HEK293 (cell line): ENCODE measurements at regions not wholly inside any gene's neighbourhood (a gene's known extent, or its start where the extent isn't known, plus 50 kb on each side); places are given as distances from the start of the nearest gene placed in this dataset.

Source experiments
- CTCF ChIA-PET: fragments of 350-600 bp; formaldehyde crosslinking; extraction: SDS; loops from one replicate; lab custom pipeline; 2021; ENCODE audit warnings: antibody characterized with exemption; lab: Yijun Ruan, JAX
- POLR2A ChIA-PET: fragments of 300-600 bp; formaldehyde crosslinking; extraction: SDS; loops from one replicate; lab custom pipeline; 2020; ENCODE audit warnings: antibody characterized with exemption, inconsistent platforms; lab: Yijun Ruan, JAX
- H3K27ac ChIP-seq: fragments of 200-500 bp; sonication (Bioruptor generic); 2 replicates; pipeline ENCODE4 v1.5.1; 2014; ENCODE audit warnings: low read depth, low read length, control low read depth, inconsistent platforms; ENCODE audit errors: extremely low read depth
- H3K36me3 ChIP-seq, 2 experiments: fragments of 200-500 bp in 1 of 2; sonication (Bioruptor generic) in 1 of 2; 1 replicate in 1 of 2; 2 replicates in 1 of 2; pipeline ENCODE4 v1.5.1; 2014 to 2017; ENCODE audit warnings: inconsistent platforms in 2 of 2, low read length in 2 of 2; ENCODE audit not compliant: control insufficient read depth in 2 of 2, insufficient read depth in 1 of 2
- H3K4me1 ChIP-seq: fragments of 200-500 bp; sonication (Bioruptor generic); 2 replicates; pipeline ENCODE4 v1.5.1; 2014; ENCODE audit warnings: mild to moderate bottlenecking, low read length, inconsistent platforms; ENCODE audit not compliant: control insufficient read depth, insufficient read depth
- H3K4me3 ChIP-seq: 2 replicates; pipeline ENCODE4 v1.5.1; 2011; ENCODE audit warnings: low read depth, mild to moderate bottlenecking, control low read depth, low read length, moderate library complexity
- H3K9me3 ChIP-seq: fragments of 200-500 bp; sonication (Bioruptor generic); 2 replicates; pipeline ENCODE4 v1.5.1; 2014; ENCODE audit warnings: low read depth, low read length, inconsistent platforms; ENCODE audit not compliant: control insufficient read depth, insufficient read depth
- FEZF1 ChIP-seq: fragments of 450-650 bp; formaldehyde crosslinking; IDR thresholded peaks from 2 replicates; pipeline ENCODE4 v1.5.1; 2016; ENCODE audit warnings: missing biosample characterization, missing genetic modification characterization
- HOXC10 ChIP-seq: sonication (generic); formaldehyde crosslinking; IDR thresholded peaks from 2 replicates; pipeline ENCODE4 v1.8.1; 2023; ENCODE audit warnings: mild to moderate bottlenecking, missing genetic modification reagents
- HOXD13 ChIP-seq: sonication (generic); formaldehyde crosslinking; IDR thresholded peaks from 2 replicates; pipeline ENCODE4 v1.8.0; 2022; ENCODE audit warnings: missing genetic modification reagents, borderline replicate concordance
- REST ChIP-seq: fragments of 450-650 bp; formaldehyde crosslinking; IDR thresholded peaks from 2 replicates; pipeline ENCODE4 v1.5.1; 2016; ENCODE audit warnings: missing biosample characterization, missing genetic modification characterization
- SALL2 ChIP-seq: fragments of 450-650 bp; formaldehyde crosslinking; IDR thresholded peaks from 2 replicates; pipeline ENCODE4 v1.5.0; 2017; ENCODE audit warnings: missing biosample characterization, mild to moderate bottlenecking, missing genetic modification characterization, borderline replicate concordance
- SCRT1 ChIP-seq: fragments of 450-650 bp; formaldehyde crosslinking; IDR thresholded peaks from 2 replicates; pipeline ENCODE4 v1.5.1; 2016; ENCODE audit warnings: missing biosample characterization, missing genetic modification characterization, borderline replicate concordance
- SETDB1 ChIP-seq: IDR thresholded peaks from one replicate; pipeline ENCODE4 v1.6.1; 2017; ENCODE audit warnings: mild to moderate bottlenecking, low read length, moderate library complexity, mixed read lengths; ENCODE audit not compliant: insufficient read length
- YY1 ChIP-seq: fragments of 450-650 bp; formaldehyde crosslinking; IDR thresholded peaks from 2 replicates; pipeline ENCODE4 v1.5.1; 2018; ENCODE audit warnings: missing biosample characterization, missing genetic modification characterization
- ZBTB11 ChIP-seq: fragments of 450-650 bp; formaldehyde crosslinking; conservative IDR thresholded peaks from 2 replicates; pipeline ENCODE4 v1.5.1; 2016; ENCODE audit warnings: low read depth, missing biosample characterization, missing genetic modification characterization
- ZFHX2 ChIP-seq: fragments of 450-650 bp; formaldehyde crosslinking; conservative IDR thresholded peaks from 2 replicates; pipeline ENCODE4 v1.5.1; 2016; ENCODE audit warnings: missing biosample characterization, missing genetic modification characterization
- ZNF114 ChIP-seq: fragments of 450-650 bp; formaldehyde crosslinking; IDR thresholded peaks from 2 replicates; pipeline ENCODE4 v1.5.0; 2017; ENCODE audit warnings: missing biosample characterization, missing genetic modification characterization
- ZNF133 ChIP-seq: fragments of 450-650 bp; formaldehyde crosslinking; IDR thresholded peaks from 2 replicates; pipeline ENCODE4 v1.5.1; 2016; ENCODE audit warnings: missing biosample characterization, missing genetic modification characterization
- ZNF223 ChIP-seq: fragments of 450-650 bp; formaldehyde crosslinking; IDR thresholded peaks from 2 replicates; pipeline ENCODE4 v1.5.1; 2016; ENCODE audit warnings: missing biosample characterization, missing genetic modification characterization
- ZNF239 ChIP-seq: fragments of 450-650 bp; formaldehyde crosslinking; IDR thresholded peaks from 2 replicates; pipeline ENCODE4 v1.5.1; 2016; ENCODE audit warnings: missing biosample characterization, missing genetic modification characterization
- ZNF280D ChIP-seq: fragments of 450-650 bp; formaldehyde crosslinking; IDR thresholded peaks from 2 replicates; pipeline ENCODE4 v1.5.1; 2016; ENCODE audit warnings: missing biosample characterization, missing genetic modification characterization
- ZNF302 ChIP-seq: fragments of 450-650 bp; formaldehyde crosslinking; IDR thresholded peaks from 2 replicates; pipeline ENCODE4 v1.5.1; 2016; ENCODE audit warnings: missing biosample characterization, missing genetic modification characterization, low read depth
- ZNF366 ChIP-seq: fragments of 450-650 bp; formaldehyde crosslinking; conservative IDR thresholded peaks from 2 replicates; pipeline ENCODE4 v1.5.1; 2016; ENCODE audit warnings: missing biosample characterization, missing genetic modification characterization
- ZNF426 ChIP-seq: fragments of 450-650 bp; formaldehyde crosslinking; IDR thresholded peaks from 2 replicates; pipeline ENCODE4 v1.5.1; 2017; ENCODE audit warnings: missing biosample characterization, missing genetic modification characterization, mild to moderate bottlenecking, inconsistent platforms, moderate library complexity
- ZNF560 ChIP-seq: fragments of 450-650 bp; formaldehyde crosslinking; IDR thresholded peaks from 2 replicates; pipeline ENCODE4 v1.5.1; 2017; ENCODE audit warnings: missing biosample characterization, missing genetic modification characterization, borderline replicate concordance
- ZNF624 ChIP-seq: fragments of 450-650 bp; formaldehyde crosslinking; IDR thresholded peaks from 2 replicates; pipeline ENCODE4 v1.5.1; 2017; ENCODE audit warnings: missing biosample characterization, missing genetic modification characterization
- ZNF645 ChIP-seq: fragments of 450-650 bp; formaldehyde crosslinking; IDR thresholded peaks from 2 replicates; pipeline ENCODE4; 2016; ENCODE audit warnings: missing biosample characterization, missing genetic modification characterization
- ZNF677 ChIP-seq: fragments of 450-650 bp; IDR thresholded peaks from 2 replicates; pipeline ENCODE4 v1.5.0; 2018; ENCODE audit warnings: missing biosample characterization, mild to moderate bottlenecking, missing genetic modification characterization, moderate library complexity
- ZNF830 ChIP-seq: fragments of 450-650 bp; IDR thresholded peaks from 2 replicates; pipeline ENCODE4 v1.5.0; 2018; ENCODE audit warnings: missing biosample characterization, missing genetic modification characterization, low read depth, mild to moderate bottlenecking, moderate library complexity
- ZSCAN16 ChIP-seq: fragments of 450-650 bp; formaldehyde crosslinking; IDR thresholded peaks from 2 replicates; pipeline ENCODE4 v1.5.1; 2016; ENCODE audit warnings: missing biosample characterization, missing genetic modification characterization
- ZSCAN23 ChIP-seq: fragments of 450-650 bp; formaldehyde crosslinking; IDR thresholded peaks from 2 replicates; pipeline ENCODE4 v1.5.1; 2016; ENCODE audit warnings: missing biosample characterization, missing genetic modification characterization

GRCh38 chr12:70177631-70178030 is 65.6 kb upstream of the CNOT2 start (continued):
- TF ChIP-seq ZNF830 (tag by site-specific recombination), result no peak
- TF ChIP-seq ZNF280D (tag by site-specific recombination), result no peak
- TF ChIP-seq SCRT1 (tag by site-specific recombination), result no peak
- TF ChIP-seq FEZF1, result no peak
- no peak for TF ChIP-seq SETDB1
- no peak for TF ChIP-seq ZFHX2 (tag by site-specific recombination)
- no peak for TF ChIP-seq HOXC10 (CRISPR knock-in tag)
- TF ChIP-seq ZBTB11 (tag by site-specific recombination), result no peak
- no peak for TF ChIP-seq ZNF366 (tag by site-specific recombination)

- ChIA-PET CTCF (interaction anchor here (0.6 kb wide), 1 partner anchor 1291 kb away, joined by 3 read pairs; no protein-coding TSS in a partner anchor), POLR2A (no interaction called here)
- Histone ChIP-seq H3K36me3 (no peaks in the 10 kb centered on the region), H3K4me3 (no peak overlapping the region), H3K9me3 (no peaks in the 10 kb centered on the region), H3K27ac (no peak overlapping the region), H3K4me1 (no peaks in the 10 kb centered on the region)
- TF ChIP-seq ZNF560 (tag by site-specific recombination), result no peak
- no peak for TF ChIP-seq ZSCAN16 (tag by site-specific recombination)
- no peak for TF ChIP-seq ZNF223 (tag by site-specific recombination)
- TF ChIP-seq ZNF302, result no peak
- TF ChIP-seq ZSCAN23 (tag by site-specific recombination), result no peak
These were observed 65.2 kb upstream of the CNOT2 start for GRCh38 chr12:70178038-70178437.

GRCh38 chr12:70180130-70180529 is 63.1 kb upstream of the CNOT2 start:
- Histone ChIP-seq H3K4me3 (no peak overlapping the region), H3K36me3 (no peaks in the 10 kb centered on the region), H3K4me1 (no peaks in the 10 kb centered on the region), H3K27ac (no peak overlapping the region), H3K9me3 (no peaks in the 10 kb centered on the region)
- POLR2A ChIA-PET, result no interaction called here
- TF ChIP-seq ZNF114 (tag by site-specific recombination), result no peak
- TF ChIP-seq YY1 (tag by site-specific recombination), result no peak
- no peak for TF ChIP-seq ZNF133 (tag by site-specific recombination)
- TF ChIP-seq ZNF645 (tag by site-specific recombination), result no peak
- no peak for TF ChIP-seq ZNF677
- no peak for TF ChIP-seq SALL2 (tag by site-specific recombination)
- no peak for TF ChIP-seq ZNF624
- TF ChIP-seq ZNF239, result no peak
- no peak for TF ChIP-seq ZNF426 (tag by site-specific recombination)
- TF ChIP-seq REST (tag by site-specific recombination), result no peak
- TF ChIP-seq HOXD13 (CRISPR knock-in tag), result no peak
- CTCF ChIA-PET, result no interaction called here
